Urothelium cell line (cell line): ENCODE measurements at regions not wholly inside any gene's neighbourhood (a gene's known extent, or its start where the extent isn't known, plus 50 kb on each side); places are given as distances from the start of the nearest gene placed in this dataset.

Experiments
- DNase-seq: peaks from one replicate; pipeline ENCODE4 v3.0.0; 2011; ENCODE audit warnings: low spot score, mixed read lengths
- FAIRE-seq: peaks from 2 replicates; lab custom pipeline; 2011; peaks lifted over from hg19 to GRCh38; lab: Jason Lieb, UNC

GRCh38 chr11:86124251-86125233 is 55.7 kb upstream of the PICALM start:
- no peak for DNase-seq
- FAIRE-seq, result no peak

GRCh38 chr11:86122773-86123172 is 53.9 kb upstream of the PICALM start:
- DNase-seq (no peak), FAIRE-seq (no peak)

GRCh38 chr11:86120807-86121206 is 51.9 kb upstream of the PICALM start:
- no peak for DNase-seq
- no peak for FAIRE-seq

GRCh38 chr11:86119906-86120305 is 51.0 kb upstream of the PICALM start:
- DNase-seq, result no peak
- no peak for FAIRE-seq

- FAIRE-seq, result no peak
- DNase-seq, result no peak
Measured at GRCh38 chr11:86119077-86119476, 50.2 kb upstream of the PICALM start.
